SIG-M5 treated with dmso at 0.1 percent for 504 hours (cell line): ENCODE measurements at regions not wholly inside any gene's neighbourhood (a gene's known extent, or its start where the extent isn't known, plus 50 kb on each side); places are given as distances from the start of the nearest gene placed in this dataset.
"Not testable (repeated sequence)": the region's sequence is repeated elsewhere in the genome, so short reads cannot be mapped to it uniquely, and the experiment has no call there.

Experiments
- DNase-seq: peaks from one replicate; lab custom pipeline; 2025; ENCODE audit not compliant: unreplicated experiment; lab: John Stamatoyannopoulos, UW

DNA sequence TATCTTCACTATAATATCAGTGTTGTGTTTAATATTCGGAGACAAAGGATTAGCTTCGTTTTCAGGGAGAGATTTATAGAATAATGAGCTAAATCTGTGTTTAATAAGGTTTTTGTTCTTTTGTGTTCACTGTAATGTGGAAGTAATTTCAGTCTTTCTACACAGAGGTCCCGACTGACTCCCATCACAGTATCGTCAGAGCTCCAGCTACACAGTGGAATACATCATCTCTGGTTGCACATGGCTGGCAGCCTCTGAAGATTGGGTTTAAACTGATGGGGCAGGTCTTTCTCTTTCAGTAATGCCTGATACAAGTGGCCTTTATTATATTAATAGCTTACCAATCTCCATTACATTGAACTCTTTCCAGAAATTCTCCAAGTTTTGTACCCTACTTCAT lies 736.7 kb upstream of the RIOK2 start:
- DNase-seq = no peak

DNA sequence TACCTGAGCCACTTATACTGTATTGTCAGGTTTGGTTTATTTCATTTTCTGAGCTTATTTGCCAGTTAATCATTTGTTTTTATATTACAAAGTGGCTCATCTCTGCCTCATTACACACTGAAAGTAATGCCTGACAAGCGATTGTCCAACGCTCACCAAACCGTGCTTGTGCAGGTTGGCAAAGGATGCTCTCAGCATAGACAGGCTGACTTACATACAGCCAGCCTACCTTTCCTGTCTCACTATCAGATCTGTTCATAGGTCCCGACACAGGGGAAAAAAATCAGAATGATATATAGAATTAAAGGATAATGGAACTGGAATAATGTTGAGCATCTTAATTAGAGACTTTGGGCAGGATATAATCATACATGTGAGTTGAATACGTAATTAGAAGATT lies 739.7 kb upstream of the RIOK2 start:
- no peak for DNase-seq

DNA sequence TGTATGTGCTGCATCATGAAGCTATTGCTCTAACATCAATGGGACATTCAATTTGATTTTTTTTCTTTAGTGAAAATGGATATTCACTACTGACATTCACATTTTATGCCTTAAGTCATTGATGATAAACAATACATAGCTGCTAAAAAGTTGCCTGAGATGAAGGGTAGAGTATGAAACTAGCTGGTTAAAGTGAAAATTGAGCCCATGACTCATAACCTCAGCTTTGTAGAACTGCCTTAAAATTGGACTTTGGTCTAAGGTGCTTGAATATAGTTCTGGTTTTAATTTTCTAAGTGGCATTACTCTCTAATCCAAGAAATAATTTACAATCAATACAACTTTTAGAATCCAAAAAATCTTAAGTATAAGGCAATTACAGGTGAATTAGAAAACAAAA lies 740.4 kb upstream of the RIOK2 start:
- DNase-seq = no peak

DNA sequence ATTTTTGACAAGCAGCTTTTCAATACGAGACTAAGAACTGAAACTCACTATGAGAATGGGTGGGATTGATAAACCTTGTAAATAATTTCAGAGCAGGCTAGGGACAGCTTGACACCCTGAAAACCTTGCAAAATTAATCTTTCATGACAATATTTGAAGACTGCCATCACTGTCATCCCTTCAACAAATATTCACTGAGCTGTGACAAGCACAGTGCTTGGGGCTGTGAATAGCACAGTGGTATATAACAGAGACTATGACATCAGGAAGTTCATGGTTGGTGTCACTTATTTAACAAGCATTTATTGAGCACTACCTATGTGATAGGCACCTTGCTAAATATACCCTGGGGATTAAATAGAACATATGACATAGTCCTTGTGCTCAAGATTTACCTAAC lies 741.0 kb upstream of the RIOK2 start:
- DNase-seq = no peak

DNA sequence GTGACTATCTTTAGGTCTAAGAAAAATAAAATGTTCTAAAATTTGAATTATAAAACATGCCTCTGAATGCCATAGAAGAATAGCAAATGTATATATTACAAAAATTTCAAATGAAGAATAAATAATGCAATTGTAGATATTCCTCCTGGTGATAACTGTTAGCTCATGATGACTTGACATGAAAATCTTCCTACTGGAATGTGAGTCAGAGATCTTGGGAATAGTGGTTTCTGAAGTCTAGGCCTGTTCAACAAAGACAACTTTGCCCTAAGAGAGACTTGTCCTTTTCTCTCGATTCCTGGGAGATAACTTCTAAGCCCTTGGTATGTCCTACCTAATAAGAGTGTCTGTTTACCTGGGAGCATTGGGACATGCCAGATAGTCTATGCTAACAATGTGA lies 746.3 kb upstream of the RIOK2 start:
- no peak for DNase-seq

DNA sequence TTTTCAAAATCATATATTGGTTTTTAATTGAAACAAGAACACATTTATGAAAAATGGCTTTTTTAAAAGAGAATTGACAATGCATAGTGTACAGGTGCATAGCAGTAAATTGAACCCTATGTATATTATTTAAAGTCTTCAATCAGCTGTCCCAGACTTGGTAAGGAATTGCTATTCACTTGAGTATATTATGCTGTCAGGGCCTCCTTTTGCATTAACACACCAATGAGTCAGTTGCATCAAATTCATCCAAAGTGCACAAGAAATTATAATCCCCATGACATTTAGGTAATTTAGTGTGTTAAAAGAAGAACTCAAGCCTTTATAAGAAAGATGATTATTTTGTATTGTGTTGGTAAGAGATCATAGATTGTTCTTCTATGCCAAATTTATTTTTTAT lies 748.8 kb upstream of the RIOK2 start:
- DNase-seq = no peak

DNA sequence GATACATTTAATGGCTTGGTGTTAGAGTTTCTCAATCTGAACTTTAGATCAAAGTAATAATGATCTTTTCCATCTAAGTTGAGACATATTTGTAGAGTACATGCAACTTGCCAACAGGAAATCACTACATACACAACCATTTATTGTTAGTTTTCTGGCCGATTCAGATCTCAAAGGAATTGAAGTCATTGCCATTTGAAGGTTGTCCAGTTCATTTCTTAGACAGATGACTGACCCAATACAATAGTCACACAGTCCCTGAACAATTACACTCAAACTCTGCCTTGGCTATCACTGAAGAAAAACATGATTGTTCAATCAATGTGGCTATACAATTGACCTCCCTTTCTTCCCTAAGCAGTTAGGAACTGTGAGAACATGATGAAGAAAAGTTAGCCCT lies 753.2 kb upstream of the RIOK2 start:
- no peak for DNase-seq

DNA sequence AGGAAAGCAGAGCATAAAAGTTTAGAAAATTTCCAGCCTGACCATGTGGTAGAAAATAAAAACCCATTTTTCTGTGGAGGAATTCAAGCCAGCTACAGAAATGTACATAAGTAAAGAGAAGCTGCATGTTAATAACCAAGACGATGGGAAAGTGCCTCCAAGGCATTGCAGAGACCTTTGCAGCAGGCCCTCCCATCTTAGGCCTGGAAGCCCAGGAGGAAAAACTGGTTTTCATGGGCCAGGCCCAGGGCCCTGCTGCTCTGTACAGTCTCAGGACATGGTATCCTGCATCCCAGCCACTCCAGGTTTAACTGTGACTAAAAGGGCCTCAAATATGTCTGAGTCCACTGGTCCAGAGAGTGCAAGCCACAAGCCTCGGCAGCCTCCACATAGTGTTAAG lies 754.8 kb upstream of the RIOK2 start:
- DNase-seq = no peak

DNA sequence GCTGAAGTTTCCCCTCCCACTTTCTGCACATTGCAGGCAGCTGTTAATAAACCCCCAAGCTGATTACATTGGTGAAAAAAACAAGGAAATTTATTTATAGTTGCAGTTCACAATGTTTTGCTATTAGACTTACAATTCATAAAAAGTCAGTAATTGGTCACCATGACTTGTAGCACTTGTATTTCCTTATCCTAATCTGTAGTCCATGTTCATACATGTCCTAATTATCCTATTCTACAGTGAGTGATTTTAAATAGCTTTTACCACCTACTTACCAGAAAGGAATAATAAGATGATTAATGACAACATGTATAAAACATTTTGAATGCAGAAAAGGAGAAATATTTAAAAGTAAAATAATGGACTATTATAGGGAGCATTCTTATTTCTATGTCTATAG lies 760.0 kb upstream of the RIOK2 start:
- no peak for DNase-seq

DNA sequence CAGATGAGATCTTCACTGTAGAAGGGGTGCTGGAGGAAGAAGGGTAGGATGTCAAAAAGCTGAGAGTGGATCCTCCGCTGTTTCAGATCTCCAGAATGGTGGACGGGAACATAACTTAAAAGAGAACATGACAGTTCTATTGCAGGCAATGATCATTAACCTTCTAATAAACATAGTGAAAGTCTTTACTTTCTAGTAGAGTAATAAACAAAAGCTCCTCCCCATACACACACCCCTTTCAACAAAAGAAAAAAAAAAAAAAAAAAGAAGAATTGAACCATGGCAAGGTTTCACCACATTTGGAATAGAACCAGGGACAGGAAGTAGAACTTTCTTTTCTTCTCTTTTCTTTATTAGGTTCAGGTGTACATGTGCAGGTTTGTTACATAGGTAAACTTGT lies 768.1 kb upstream of the RIOK2 start:
- no peak for DNase-seq

DNA sequence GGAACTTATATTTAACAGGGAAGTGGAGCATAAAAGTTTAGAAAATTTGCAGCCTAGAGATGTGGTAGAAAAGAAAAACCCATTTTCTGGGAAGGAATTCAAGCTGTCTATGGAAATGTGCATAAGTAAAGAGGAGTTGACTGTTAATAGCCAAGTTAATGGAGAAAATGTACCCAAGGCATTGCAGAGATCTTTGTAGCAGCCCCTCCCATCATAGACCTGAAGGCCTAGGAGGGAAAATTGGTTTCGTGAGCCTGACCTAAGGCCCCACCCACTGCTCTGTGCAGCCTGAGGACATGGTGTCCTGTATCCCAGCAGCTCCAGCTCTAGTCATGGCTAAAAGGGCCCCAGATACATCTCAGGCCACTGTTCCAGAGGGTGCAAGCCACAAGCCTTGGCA lies 772.4 kb upstream of the RIOK2 start:
- no peak for DNase-seq

DNA sequence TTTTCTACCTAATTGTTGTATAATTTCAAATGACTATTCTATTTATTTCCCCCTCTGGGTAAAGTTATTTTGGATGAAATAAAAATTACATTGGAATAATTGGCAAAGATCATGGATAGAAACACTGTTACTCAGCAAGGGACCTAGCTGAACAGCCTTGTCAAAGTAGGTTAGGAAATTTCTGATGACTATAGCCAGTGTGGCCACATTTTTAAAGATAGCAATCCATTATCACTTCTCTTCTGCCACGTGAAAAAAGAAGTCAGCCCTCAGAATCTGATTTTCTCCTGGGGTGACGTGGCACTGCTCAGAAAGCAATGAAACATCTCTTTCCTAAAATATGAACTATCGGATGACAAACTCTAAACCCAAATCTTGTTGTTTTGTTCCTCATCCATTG lies 784.2 kb upstream of the RIOK2 start:
- no peak for DNase-seq

DNA sequence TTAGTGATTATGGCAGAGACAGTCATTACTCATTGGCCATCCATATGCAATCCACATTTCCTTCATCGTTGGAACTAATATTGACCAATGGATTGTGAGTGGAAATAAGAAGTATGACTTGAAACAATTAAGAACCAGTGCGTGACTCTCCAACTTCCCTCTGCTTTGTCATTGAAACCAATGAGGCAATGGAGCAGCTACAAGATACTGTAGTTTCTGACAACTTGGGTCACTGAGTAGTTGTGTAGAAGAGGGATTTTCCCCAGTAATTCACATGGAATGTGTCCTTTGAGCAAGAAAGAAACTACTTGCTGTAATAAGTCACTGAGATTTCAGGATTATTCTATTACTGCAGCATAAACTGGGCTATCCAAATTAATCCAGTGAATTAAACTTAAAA lies 785.3 kb upstream of the RIOK2 start:
- no peak for DNase-seq

DNA sequence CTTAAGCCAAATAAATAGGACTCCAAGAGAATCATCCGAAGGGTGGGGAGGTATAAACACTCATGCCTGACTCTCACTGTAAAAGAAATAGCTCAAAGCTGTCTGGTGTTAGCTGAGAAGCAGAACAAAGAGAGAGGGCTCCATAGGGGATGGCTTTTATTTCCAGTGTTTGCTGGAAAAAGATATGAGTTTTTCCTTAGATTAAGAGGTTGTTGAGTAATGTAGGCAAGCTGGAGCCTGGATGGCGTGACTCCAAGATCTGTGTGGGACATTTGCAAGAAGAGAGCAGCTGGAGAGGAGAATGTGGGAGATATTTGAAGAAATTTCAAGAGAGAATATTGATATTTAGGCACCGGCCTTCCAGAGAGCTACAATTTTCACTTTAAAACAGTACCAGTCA lies 793.7 kb upstream of the RGMB start:
- no peak for DNase-seq

DNA sequence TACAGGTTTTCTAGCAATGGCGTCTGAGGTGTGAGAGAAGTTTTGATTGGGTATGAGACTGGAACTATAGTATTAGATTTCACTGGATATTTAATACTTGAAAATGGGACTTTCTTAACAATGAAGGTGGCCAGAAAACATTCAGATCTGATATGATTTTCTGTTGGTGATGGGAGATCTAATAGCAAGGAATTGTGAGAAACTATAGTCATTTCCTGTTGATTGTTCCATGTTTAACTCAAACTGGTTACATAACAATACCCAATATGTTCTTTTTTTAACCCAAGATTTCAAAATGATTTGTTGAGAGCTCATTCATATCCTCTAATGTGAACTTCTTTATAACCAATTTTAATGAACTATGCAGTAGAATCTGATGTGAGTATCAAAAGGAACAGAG lies 793.2 kb upstream of the RGMB start:
- DNase-seq = no peak

DNA sequence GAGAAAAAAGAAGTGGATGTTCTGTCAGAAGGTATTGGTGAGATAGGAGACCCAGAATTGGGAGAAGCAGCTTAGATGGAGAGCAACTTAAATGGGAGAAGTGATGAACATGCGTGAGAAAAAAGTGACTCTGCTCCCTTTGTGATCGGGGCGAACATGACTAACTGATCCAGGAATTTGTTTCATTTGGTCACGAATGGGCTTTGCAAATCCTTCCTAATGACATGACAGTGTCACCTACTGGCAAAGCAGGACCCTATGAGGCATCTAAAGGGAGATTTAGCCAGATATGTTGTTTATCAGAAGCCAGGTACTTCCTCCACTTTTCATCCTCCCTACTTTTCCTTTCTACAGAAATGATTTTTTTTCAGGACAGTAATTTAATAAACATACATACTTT lies 787.4 kb upstream of the RGMB start:
- no peak for DNase-seq

DNA sequence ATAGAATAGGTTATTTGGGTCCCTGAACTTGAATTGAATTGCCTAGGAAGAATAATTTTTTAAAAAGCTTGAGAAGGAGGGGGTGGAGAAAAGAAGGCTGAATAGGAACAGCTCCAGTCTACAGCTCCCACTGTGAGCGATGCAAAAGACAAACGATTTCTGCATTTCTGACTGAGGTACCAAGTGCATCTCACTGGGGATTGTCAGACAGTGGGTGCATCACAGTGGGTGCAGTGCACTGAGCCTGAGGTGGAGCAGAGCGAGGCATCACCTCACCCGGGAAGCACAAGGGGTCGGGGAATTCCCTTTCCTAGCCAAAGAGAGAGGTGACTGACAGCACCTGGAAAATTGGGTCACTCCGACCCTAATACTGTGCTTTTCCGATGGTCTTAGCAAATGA lies 782.2 kb upstream of the RGMB start:
- DNase-seq = no peak

DNA sequence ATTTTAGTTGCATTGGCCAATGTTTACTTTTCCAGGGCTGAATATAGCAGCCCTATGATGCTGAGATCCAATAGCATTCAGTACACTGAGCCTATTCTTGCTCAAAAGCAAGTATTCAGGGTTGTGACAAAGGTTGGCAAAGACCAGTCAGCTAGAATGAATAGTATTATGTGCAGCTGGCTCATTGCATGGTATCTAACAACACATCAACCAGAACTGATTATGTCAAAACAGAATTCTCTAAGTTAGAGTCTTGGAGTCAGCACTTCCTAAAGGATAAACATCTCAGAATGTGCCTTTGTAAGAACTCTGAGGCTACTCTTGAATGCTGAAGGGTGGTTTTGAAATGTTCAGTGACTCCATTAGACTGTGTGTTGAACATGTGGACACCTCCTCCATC lies 774.5 kb upstream of the RGMB start:
- DNase-seq = no peak

DNA sequence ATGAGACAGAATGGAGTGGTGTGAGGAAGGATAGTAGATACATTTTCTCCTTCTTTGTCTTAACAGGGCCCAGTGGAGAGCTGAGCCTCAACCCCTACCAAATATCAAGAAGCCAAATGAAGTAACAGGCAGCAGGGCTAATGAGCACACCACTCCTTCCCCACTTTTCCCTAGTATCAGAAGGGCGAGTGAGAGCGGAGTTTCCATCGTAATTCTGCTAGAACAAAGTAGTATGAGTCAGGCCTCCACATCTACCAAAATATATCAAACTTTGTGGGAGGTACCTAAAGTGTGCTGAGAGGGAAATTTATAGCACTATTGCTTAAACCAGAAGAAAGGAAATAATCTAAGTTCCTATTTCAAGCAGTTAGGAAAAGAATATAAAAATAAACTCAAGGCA lies 769.0 kb upstream of the RGMB start:
- DNase-seq = no peak

DNA sequence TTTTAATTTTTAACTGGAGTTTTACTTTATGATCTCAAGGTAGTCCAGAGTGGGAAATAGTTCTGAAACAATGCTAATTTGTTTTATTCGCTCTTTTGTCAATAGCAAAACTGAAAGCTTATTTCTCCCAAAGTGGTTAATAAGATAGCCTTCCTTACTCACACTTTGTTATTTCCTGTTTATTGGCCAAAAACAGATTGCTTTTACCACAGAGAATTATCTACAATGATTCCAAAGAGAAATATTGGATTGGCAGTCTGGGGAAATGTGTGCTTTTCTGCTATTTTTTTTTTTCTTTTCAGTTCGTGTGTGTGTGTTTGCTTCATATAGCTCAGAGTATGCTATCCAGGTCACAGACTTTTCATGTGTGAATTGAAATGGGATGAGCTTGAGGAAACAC lies 756.7 kb upstream of the RGMB start:
- DNase-seq = no peak

DNA sequence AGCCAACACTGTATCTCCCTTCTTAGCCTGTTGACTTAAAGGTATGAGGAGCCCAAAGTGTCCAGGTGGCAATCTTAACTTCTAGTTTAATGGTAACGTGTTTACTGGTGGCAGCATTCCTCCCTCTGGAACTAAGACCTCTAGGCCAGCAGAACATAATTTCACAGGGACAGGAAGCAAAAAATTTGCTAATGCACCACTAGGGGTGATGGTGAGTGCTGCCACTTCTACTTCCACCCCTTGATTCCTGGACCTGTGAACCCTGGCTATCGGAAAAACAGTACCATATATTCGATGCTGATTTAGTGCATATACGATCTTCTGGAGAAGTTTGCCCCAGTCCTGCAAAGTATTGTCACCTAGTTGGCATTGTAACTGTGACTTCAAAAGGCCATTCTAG lies 743.2 kb upstream of the RGMB start:
- not testable (repeated sequence) for DNase-seq

DNA sequence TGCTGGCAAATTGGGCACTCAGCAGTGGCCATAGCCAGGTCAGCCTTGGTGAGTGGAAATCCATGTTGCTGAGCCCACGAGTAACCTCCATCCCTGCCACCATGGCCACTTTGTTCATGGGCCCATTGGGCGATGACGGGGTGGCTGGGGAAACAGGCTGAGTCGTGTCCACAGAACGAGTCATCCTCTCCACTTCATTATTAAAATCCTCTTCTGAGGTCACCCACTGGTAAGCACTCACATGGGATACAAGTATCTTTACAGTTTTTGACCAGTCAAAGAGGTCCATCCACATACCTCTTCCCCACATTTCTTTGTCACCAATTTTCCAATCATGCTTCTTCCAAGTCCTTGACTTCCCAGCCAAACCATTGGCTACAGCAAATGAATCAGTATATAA lies 742.4 kb upstream of the RGMB start:
- not testable (repeated sequence) for DNase-seq

DNA sequence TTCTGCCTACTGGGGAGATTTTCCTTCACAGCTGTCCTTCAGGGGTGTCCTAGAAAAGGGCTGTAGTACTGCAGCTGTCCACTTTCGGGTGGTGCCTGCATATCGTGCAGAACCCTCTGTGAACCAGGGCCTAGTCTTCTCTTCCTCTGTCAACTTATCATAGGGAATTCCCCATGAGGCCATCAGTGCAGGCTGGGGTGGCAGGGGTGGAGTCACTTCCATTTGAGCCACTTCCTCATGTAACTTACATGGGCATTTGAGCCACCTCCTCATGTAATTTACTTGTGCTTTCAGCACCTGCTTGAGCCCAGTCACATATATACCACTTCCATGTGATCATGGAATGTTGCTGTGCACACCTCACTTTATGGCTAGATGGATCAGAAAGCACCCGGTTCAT lies 742.0 kb upstream of the RGMB start:
- DNase-seq = no peak

DNA sequence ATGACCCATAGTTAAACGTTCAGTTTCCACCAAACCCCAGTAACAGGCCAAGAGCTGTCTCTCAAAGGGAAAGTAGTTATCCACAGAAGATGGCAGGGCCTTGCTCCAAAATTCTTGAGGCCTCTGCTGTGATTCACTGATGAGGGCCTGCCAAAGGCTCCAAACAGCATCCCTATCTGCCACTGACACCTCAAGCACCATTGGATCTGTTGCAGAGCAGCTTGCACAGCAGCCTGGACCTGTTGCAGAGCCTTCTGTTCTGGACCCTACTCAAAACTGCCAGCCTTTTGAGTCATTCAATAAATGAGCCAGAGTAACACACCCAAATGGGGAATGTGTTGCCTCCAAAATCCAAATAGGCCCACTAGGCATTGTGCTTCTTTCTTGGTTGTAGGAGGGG lies 741.5 kb upstream of the RGMB start:
- no peak for DNase-seq
